ENCODE measurements at regions not wholly inside any gene's neighbourhood (a gene's known extent, or its start where the extent isn't known, plus 50 kb on each side); places are given as distances from the start of the nearest gene placed in this dataset.

DNA sequence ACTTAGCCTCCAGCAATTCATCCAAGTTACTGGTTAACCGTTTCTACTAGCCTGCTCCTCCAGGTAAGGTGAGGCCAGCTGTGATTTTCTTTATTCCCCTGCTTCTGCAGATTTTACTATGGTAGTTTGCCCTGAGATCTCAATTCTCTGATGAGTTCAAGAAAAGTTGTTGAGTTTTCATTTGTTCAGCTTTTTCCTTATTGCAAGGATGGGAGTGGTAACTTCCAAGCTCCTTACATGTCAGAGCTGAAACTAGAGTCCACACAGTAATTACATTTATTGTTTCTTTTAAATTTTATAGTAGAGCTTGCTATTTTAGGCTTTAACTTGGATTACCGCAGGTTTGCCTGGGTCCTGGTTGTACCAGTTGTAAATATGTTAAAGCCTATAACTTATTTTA, 76.9 kb upstream of the ZRANB2 start:
- no peak for TF ChIP-seq POLR2A (IDR thresholded peaks at IDR 0.05; ENCODE audit: low read length)
- TF ChIP-seq, protein P1, sequence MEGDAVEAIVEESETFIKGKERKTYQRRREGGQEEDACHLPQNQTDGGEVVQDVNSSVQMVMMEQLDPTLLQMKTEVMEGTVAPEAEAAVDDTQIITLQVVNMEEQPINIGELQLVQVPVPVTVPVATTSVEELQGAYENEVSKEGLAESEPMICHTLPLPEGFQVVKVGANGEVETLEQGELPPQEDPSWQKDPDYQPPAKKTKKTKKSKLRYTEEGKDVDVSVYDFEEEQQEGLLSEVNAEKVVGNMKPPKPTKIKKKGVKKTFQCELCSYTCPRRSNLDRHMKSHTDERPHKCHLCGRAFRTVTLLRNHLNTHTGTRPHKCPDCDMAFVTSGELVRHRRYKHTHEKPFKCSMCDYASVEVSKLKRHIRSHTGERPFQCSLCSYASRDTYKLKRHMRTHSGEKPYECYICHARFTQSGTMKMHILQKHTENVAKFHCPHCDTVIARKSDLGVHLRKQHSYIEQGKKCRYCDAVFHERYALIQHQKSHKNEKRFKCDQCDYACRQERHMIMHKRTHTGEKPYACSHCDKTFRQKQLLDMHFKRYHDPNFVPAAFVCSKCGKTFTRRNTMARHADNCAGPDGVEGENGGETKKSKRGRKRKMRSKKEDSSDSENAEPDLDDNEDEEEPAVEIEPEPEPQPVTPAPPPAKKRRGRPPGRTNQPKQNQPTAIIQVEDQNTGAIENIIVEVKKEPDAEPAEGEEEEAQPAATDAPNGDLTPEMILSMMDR (IDR thresholded peaks at IDR 0.05), result no peak
- TF ChIP-seq EHMT2 (IDR thresholded peaks at IDR 0.05; ENCODE audit: low read depth), result no peak
- TF ChIP-seq ESRRA (IDR thresholded peaks at IDR 0.05; ENCODE audit: borderline replicate concordance, low read length), result no peak
- no peak for TF ChIP-seq JUNB (IDR thresholded peaks at IDR 0.05)
- no peak for TF ChIP-seq RFX5 (IDR thresholded peaks at IDR 0.05)
- no peak for TF ChIP-seq RARB (CRISPR knock-in tag; IDR thresholded peaks at IDR 0.05)
- no peak for TF ChIP-seq MAFK (IDR thresholded peaks at IDR 0.05; ENCODE audit: partially characterized antibody)
- no peak for TF ChIP-seq EP300 (IDR thresholded peaks at IDR 0.05)
- TF ChIP-seq, protein P2, sequence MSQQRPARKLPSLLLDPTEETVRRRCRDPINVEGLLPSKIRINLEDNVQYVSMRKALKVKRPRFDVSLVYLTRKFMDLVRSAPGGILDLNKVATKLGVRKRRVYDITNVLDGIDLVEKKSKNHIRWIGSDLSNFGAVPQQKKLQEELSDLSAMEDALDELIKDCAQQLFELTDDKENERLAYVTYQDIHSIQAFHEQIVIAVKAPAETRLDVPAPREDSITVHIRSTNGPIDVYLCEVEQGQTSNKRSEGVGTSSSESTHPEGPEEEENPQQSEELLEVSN (IDR thresholded peaks at IDR 0.05; ENCODE audit: borderline replicate concordance, low read depth), result no peak
